ENCODE measurements at regions not wholly inside any gene's neighbourhood (a gene's known extent, or its start where the extent isn't known, plus 50 kb on each side); places are given as distances from the start of the nearest gene placed in this dataset.

- no peak overlapping the region for H3K4me3 Mint-ChIP-seq
- WGBS, 2 experiments (ENCODE audit: insufficient coverage in 1 of 2, insufficient read length in 1 of 2) = 92 to 93% methylated on average over 2 to 5 of the region's 5 CpGs
- DNase-seq = no peak
- no peak for TF ChIP-seq CTCF (conservative IDR thresholded peaks at IDR 0.05)
- peaks cover 2% of the 10 kb centered on the region for H3K4me1 ChIP-seq (ENCODE audit: control insufficient read depth, insufficient read depth, low read length)
- no peak overlapping the region for H3K27ac Mint-ChIP-seq
- H3K4me1 Mint-ChIP-seq = peaks cover 2% of the 10 kb centered on the region
- no peaks in the 10 kb centered on the region for H3K36me3 ChIP-seq (ENCODE audit: control insufficient read depth, insufficient read depth, low read length)
- no peak overlapping the region for H3K4me3 ChIP-seq (ENCODE audit: low read length)
- H3K36me3 Mint-ChIP-seq (ENCODE audit: low read depth) = no peaks in the 10 kb centered on the region
- no peak overlapping the region for H3K27ac ChIP-seq (ENCODE audit: low read depth, low read length)
- no peaks in the 10 kb centered on the region for H3K9me3 ChIP-seq (ENCODE audit: control insufficient read depth, low read length)
- H3K27me3 Mint-ChIP-seq (ENCODE audit: insufficient read depth) = no peaks in the 10 kb centered on the region
- H3K27me3 ChIP-seq (ENCODE audit: control insufficient read depth, insufficient read depth, low read length, poor library complexity, severe bottlenecking) = no peaks in the 10 kb centered on the region
- H3K9ac ChIP-seq (ENCODE audit: extremely low read depth, low read length, poor library complexity, severe bottlenecking) = no peak overlapping the region
- H3K9me3 Mint-ChIP-seq = peaks cover 2% of the 10 kb centered on the region
These were observed 77.2 kb upstream of the TLK1 start for GRCh38 chr2:171237751-171238505.

- DNase-seq = no peak
- Histone ChIP-seq H3K9me3 (ENCODE audit: control insufficient read depth, low read length) (no peaks in the 10 kb centered on the region), H3K27ac (ENCODE audit: low read depth, low read length) (no peak overlapping the region), H3K4me1 (ENCODE audit: control insufficient read depth, insufficient read depth, low read length) (no peaks in the 10 kb centered on the region), H3K36me3 (ENCODE audit: control insufficient read depth, insufficient read depth, low read length) (no peaks in the 10 kb centered on the region), H3K9ac (ENCODE audit: extremely low read depth, low read length, poor library complexity, severe bottlenecking) (no peak overlapping the region), H3K4me3 (ENCODE audit: low read length) (no peak overlapping the region), H3K27me3 (ENCODE audit: control insufficient read depth, insufficient read depth, low read length, poor library complexity, severe bottlenecking) (no peaks in the 10 kb centered on the region)
- peaks cover 2% of the 10 kb centered on the region for H3K9me3 Mint-ChIP-seq
- no peaks in the 10 kb centered on the region for H3K27me3 Mint-ChIP-seq (ENCODE audit: insufficient read depth)
- 94 to 95% methylated on average over 4 to 8 of the region's 8 CpGs for WGBS, 2 experiments (ENCODE audit: insufficient coverage in 1 of 2, insufficient read length in 1 of 2)
- no peaks in the 10 kb centered on the region for H3K36me3 Mint-ChIP-seq (ENCODE audit: low read depth)
- no peak for TF ChIP-seq CTCF (conservative IDR thresholded peaks at IDR 0.05)
- no peak overlapping the region for H3K4me3 Mint-ChIP-seq
- H3K4me1 Mint-ChIP-seq = no peaks in the 10 kb centered on the region
- no peak overlapping the region for H3K27ac Mint-ChIP-seq
These were observed 74.7 kb upstream of the TLK1 start for GRCh38 chr2:171235262-171235881.

GRCh38 chr2:171230176-171230575 lies 69.5 kb upstream of the TLK1 start:
- H3K36me3 Mint-ChIP-seq (ENCODE audit: low read depth) = no peaks in the 10 kb centered on the region
- DNase-seq = no peak
- H3K9me3 ChIP-seq (ENCODE audit: control insufficient read depth, low read length) = no peaks in the 10 kb centered on the region
- no peaks in the 10 kb centered on the region for H3K9me3 Mint-ChIP-seq
- H3K36me3 ChIP-seq (ENCODE audit: control insufficient read depth, insufficient read depth, low read length) = no peaks in the 10 kb centered on the region
- no peaks in the 10 kb centered on the region for H3K4me1 Mint-ChIP-seq
- H3K4me1 ChIP-seq (ENCODE audit: control insufficient read depth, insufficient read depth, low read length) = no peaks in the 10 kb centered on the region
- H3K27me3 Mint-ChIP-seq (ENCODE audit: insufficient read depth) = no peaks in the 10 kb centered on the region
- whole genome bisulfite sequencing, 2 experiments (ENCODE audit: insufficient coverage in 1 of 2, insufficient read length in 1 of 2) = 90% methylated on average over 3 of the region's 3 CpGs; no CpG with 5 or more reads in 1 of the 2 experiments
- H3K27ac Mint-ChIP-seq = no peak overlapping the region
- no peak for TF ChIP-seq CTCF (conservative IDR thresholded peaks at IDR 0.05)
- no peak overlapping the region for H3K9ac ChIP-seq (ENCODE audit: extremely low read depth, low read length, poor library complexity, severe bottlenecking)
- no peak overlapping the region for H3K4me3 ChIP-seq (ENCODE audit: low read length)
- H3K4me3 Mint-ChIP-seq = no peak overlapping the region
- H3K27ac ChIP-seq (ENCODE audit: low read depth, low read length) = no peak overlapping the region
- no peaks in the 10 kb centered on the region for H3K27me3 ChIP-seq (ENCODE audit: control insufficient read depth, insufficient read depth, low read length, poor library complexity, severe bottlenecking)

Data from endodermal cell (in vitro differentiated cells).